Stimulated activated CD4-positive, alpha-beta T cell treated with anti-CD3 and anti-CD28 coated beads, Interleukin-1b, Interleukin-23, amount 100 ng/mL, for 4 hours (primary cell): ENCODE measurements at regions not wholly inside any gene's neighbourhood (a gene's known extent, or its start where the extent isn't known, plus 50 kb on each side); places are given as distances from the start of the nearest gene placed in this dataset.

ENCODE experiments used
- DNase-seq, 2 donors: peaks; one replicate each; pipeline ENCODE4 v3.0.0-alpha.2; 2020; ENCODE audit warnings: low read depth in 2 of 2

DNA sequence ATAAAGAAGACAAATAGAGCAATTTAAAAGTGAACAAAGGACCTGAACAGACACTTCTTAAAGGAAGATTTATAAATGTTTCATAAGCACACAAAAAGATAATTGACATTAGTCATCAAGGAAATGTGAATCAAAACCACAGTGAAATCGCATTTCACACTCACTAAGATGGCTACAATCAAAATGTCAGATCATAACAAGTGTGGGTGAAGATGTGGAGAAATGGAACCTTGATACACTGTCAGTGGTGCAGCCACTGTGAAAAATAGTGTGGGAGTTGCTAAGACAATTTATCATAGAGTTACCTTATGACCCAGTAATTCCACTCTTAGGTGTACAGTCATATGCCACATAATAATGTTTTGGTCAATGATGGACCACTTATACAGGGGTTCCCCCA, 54.5 kb upstream of the HTR4 start:
- no peak for DNase-seq

DNA sequence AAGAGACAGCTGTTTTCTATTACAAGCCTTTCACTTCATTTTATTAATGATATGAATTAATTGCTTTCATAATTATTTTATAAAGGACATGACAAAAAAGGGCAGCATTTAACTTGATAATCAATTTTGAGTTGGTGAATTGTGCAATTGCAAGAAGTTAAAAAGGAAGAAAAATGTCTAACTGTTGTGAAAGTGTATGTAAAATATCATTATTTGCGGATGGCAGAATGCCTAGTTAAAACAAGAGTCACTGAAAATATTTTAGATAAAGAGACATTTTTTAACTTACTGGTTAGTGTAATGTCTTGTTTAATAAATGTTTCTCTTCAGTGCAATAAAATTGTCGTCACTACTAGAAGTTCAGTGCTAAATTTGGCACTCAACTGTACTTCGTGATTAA, 57.6 kb upstream of the HTR4 start:
- DNase-seq: no peak

DNA sequence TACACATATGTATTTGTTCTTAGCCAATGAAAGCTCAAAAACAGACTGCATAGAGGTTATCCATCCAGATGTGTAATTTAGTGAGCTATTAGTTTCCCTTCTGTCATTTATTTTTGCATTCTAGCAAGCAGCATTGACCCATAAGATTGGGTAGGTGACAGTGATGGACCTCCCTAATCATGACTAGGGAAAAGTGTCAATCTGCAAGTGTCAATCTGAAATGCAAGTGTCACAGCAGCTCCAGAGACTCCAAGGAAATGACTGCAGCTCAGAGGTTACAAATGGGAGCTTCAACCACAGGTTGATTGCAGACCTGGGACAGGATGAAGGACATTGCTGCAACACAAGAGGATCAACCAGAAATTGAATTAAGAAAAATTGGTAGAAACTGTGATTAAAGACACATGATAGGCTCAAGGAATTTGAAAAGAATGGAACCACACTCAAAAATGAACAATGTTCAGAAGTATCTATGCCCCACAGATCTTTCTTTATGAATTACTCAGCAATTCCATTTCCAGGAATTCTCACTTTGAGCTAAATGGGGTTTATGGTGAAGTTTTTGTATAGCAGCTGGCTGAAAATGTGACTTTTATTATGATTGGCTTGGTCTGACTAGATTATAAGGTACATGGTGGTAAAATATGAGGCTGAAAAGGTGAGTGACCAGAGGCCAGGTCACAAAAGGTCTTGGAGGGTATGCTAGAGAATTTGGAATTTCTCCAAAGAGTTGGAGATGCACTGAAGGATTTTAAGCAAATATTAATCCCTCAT, 59.6 kb upstream of the HTR4 start:
- no peak for DNase-seq

DNA sequence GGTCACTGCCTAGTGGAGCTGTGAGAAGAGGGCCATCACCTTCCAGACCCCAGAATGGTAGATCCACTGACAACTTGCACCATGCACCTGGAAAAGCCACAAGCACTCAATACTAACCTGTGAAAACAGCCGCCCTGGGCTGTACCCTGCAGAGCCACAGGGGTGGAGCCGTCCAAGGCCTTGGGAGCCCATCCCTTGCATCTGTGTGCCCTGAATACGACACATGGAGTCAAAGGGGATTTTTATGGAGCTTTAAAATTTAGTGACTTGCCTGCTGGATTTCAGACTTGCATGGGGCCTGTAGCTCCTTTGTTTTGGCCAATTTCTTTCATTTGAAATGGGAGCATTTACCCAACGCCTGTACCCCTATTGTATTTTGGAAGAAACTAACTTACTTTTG, 62.4 kb upstream of the HTR4 start:
- no peak for DNase-seq

DNA sequence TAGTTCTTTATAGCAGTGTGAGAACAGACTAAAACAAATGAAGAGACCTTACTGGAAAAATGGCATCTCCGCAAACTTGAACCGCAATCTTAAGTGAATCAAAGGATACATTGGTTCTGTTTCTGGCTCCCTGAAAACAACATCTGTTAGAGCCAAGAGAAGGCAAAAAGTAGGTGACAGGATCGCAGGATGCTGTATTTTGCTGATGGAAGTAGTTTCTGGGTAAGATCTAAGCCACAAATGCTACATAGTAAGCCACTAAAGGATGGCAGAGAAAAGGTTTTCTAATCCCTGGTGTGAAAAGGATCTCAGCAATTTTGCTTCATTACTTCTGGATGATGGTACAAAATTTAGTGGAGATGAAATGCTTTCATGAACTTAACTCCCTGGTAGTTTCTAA, 63.3 kb upstream of the HTR4 start:
- DNase-seq: no peak

DNA sequence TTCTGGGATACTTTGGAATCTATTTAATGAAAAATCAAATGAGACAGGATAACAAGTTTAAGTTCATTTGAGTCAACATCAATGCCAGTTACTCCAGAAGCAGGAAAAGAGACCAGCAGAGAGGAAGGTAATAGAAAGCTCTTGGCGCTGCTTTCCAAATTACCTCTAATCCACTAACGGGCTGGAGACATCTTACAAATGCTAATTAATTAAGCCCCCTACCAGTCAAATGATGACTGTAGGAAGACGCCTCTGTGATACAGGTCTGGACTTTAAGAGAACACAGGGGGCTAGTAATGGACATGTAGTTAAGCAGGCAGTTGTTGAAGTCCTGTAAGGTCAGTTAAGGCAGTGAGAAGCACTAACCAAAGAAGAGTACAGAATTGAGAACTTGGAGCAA, 65.3 kb upstream of the HTR4 start:
- no peak for DNase-seq

DNA sequence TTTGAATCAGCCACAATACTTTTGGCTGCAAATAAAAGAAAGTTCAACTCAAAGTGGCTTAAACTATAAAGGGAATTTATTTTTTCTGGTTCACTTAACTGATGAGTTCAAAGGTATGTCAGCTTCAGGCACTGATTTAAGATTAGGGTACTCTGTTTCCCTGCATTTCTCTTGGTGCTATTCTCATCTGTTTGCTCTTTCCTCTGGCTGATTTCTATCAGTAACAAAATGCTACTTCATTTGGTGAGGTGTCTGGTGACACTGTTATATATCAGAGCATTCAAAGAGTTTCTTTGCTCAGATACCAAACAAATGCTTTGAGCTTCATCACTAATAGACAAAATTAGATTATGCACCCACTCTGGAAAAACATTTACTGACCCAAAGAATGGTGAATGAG, 65.9 kb upstream of the HTR4 start:
- no peak for DNase-seq

DNA sequence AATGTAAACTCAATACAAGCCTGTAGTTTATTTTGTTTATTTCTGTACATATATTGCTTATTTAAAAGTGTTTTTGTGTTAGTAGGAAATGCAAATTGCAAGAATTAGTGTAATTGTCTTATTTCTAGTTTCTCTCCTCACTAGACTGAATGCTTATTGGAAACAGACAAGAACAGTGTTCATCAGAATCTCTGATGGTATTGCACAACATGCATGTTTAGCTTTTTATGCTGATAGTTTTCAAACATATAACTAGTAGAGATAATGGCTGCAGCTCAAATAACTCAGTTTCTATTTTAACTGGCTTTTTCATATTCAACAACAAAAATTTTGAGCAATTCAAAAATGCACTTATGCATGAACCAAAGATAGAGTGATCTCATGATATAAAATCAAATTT, 68.8 kb upstream of the HTR4 start:
- DNase-seq: no peak

DNA sequence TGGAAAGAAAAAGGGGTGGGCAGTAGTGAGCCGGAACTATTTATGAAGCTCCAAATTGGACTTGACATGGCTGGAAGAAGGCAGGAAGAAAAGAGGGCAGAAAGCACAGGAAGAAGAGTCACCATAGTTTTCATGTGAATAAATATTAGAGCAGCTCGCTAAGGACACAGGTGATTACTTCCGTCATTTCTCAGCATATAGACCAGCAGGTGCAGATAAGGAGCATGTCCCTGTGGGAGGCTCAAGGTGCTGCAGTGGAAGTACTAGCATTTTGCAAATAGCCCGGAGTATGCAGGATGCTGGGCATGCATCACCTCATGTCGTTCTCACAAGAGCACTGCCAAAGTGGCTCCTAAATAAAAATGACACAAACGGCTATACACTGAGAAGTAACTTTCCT, 71.3 kb upstream of the HTR4 start:
- no peak for DNase-seq

DNA sequence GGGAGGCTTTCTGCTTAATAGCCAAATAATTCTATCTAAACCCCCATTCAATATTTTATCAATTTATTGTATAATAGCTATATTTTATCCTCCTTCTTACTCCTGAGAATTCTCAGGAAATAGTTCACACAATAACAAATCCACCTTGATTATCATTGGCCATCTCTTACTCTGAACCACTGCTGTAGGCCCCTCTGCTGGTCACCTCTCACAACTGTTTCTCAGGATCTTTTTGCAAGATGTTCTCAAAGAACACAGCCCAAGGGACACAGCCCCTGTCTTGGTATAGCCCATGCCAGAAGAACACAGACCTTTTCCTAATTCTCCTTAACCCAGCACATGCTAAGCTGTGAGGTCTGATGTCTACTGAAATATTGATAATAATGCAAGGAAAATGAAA, 74.9 kb upstream of the HTR4 start:
- no peak for DNase-seq

DNA sequence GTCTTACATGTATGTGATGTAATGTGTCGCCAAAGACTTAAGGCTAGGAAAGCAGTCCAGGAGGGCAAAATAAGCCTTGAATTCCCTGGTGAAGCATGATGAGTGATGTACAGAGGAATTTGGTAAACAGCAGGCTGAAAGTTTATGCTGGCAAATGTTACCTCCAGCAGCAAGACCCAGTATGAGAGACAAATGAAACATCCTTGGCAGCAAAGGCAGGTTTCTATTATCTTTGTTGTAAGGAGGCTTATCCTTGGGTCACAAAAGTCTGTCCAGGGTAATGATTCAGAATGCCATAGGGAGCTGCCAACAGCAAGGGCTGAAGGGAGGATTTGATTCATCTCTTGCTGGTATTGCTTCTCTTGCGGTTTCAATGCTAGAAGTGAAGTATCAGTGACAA, 75.9 kb upstream of the HTR4 start:
- DNase-seq: no peak

DNA sequence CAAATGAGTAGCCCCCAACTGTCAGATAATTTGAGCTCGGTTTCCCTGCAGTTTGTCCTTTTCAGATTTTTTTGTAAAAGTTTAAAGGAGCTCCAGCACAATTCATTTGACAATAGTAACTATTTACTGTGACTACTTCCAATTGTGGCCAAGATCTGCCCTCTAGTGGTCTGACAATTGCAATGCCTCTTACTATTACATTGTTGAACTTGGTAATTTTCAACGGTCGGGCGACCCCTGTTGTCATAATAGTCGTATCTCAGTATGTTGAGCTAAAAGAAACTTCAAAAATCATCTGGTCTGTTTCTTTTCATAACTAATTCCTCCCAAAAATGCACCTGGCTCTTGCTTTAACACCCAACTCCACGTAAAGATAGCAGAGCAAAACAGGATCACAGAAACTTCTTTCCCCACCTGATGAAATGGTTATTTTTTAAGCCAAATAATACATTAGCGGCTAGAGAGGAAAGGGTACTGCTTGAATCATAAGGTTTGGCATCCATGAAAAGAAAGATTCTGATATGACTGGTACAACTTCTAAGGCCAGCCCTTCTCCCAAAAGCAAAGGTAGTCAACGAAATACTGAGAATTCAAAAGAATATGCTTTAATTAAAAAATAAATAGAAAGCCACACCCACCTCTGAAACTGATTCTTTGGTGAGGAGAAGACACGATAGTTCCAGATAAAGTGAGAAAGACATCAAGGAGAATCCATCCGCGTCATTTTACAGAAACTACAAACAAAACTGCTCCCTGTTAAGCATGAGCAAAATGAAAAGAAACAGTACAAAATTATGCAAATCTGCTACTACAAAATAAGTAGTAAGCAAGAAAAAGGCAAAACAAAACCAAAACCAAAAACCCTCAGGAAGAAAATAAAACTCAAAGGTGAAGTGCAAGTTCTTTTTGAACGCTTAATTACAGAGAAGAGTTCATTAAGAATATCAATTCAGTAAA, 76.9 kb upstream of the HTR4 start:
- peak; percentile 26 to 58 for DNase-seq

DNA sequence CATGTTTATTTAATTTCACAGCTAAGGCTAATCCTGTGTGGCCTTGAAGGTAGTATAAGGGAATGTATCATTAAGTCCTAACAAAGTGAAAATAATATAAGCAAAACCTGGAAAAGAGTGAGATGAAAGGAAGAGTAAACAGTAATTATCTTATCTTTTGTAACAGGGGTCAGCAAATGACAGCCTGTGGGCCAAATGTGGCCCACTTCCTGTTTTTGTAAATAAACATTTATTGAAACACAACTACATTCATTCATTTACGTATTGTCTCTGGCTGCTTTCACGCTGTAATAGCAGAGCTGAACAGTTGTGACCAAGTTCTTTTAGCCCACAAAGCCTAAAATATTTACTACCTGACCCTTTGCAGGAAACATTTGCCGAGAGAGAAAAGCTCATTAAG, 78.4 kb upstream of the HTR4 start:
- no peak for DNase-seq

DNA sequence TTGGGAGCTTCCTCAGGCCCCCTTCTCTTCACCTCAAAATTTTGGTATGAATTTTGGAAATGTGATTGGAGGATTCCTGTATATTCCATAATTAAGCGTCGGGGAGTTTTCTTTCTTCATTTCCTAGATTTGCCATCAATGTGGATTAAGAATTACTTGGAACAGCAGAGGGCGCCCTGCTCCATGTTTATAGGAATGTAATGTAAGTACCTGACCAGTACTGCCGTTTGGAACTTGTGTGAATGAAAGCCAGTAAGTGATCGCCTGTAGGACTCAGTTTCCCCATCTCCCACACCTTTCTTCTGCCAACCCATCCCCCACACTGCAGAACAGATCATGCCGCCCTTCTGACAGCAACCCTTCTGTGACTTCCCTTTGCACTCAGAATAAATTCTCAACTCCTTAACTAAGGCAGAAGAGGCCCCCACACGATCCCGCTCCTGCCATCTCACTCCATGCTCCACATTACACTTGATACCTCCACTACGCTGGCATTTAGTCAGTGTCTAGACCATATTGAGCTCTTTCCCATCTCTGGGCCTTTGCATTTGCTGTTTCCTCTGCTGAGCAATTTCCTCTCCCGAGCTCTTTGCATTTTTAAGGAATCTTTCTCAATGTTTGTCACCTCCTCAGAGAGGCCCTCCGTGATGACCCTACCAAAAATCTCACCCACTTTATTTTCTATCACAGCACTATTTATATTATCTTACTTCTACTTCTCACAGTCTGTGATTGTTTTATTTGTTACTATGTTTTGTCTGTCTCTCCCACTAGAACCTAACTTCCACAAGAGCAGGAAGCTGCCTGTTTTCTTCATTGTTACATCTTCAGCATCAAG, 79.5 kb upstream of the HTR4 start:
- peak; percentile 47 to 58 for DNase-seq

DNA sequence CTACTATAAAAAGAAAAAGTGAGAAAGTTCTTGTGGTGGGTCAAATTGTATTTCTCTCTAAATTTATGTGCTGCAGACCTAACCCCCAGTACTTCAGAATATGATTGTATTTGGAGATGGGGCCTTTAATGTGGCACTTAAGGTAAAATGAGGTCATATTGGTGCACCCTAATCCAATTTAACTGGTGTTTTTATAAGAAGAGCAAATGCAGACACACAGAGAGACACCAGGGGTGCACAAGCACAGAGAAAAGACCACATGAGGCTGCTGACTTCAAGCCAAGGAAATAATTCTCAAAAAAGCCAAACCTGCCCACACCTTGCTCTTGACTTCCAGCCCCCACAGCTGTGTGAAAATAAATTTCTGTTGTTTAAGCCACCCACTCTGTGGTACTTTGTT, 80.2 kb upstream of the HTR4 start:
- no peak for DNase-seq

DNA sequence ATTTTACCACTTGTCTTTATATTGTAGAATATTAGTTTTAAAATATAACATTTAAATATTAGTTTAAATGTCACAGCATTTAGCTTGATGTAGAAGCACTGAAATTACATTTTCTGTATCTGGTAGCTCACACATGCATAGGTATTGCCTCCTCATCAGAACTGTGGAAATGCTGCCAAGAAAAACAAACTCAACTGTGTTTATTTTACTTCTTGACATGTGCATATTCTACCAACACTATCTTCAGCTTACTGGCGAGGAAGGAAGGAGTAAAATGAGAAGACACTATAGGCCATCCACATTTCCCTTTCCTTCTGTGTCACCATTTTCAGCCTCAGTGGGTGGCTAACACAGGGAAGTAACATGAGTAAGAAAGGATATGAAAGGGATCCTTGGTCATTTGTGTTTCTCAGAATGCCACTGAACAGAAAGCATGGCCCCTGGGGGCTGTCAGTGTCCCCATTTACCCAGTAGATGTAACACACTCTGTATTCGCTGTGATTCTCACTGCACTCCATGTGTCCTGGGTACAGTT, 81.0 kb upstream of the HTR4 start:
- DNase-seq: no peak

DNA sequence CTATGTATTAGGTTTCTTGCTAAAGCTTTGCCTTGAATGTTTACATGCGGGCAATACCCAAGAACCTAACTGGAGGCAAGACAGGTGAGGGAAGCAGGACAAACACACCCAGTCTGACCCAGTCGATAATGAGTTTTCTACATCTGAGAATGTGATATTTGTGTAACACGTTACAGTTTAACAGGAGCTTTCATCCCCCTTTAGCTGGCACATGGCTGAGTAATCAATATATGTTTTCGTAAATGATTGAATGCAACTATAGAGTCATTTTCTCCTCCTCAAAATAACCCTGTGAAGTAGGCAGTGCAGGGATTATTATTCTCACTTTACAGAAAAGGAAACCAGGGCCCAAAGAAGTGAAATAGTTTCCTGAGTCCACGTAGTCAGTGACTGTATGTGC, 84.7 kb upstream of the HTR4 start:
- no peak for DNase-seq

DNA sequence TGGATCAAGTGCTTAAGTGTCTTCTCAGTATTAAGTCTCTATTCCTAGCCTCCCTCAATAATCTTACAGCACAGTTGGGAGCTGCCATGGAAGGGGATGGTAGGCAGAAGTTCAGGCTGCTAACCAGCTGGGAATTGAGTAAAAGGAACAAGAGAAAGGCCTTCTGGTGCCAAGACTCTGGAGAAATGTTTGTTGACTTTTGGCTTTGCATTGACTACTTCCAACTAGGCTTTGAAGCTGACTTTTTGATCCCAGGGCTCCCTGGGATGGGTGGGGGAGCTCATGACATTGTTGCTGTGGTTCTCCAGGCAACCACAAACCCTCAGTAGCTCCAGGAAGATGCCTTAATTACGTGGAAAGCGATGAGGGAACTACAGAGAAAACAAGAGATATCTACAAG, 85.2 kb upstream of the HTR4 start:
- no peak for DNase-seq

DNA sequence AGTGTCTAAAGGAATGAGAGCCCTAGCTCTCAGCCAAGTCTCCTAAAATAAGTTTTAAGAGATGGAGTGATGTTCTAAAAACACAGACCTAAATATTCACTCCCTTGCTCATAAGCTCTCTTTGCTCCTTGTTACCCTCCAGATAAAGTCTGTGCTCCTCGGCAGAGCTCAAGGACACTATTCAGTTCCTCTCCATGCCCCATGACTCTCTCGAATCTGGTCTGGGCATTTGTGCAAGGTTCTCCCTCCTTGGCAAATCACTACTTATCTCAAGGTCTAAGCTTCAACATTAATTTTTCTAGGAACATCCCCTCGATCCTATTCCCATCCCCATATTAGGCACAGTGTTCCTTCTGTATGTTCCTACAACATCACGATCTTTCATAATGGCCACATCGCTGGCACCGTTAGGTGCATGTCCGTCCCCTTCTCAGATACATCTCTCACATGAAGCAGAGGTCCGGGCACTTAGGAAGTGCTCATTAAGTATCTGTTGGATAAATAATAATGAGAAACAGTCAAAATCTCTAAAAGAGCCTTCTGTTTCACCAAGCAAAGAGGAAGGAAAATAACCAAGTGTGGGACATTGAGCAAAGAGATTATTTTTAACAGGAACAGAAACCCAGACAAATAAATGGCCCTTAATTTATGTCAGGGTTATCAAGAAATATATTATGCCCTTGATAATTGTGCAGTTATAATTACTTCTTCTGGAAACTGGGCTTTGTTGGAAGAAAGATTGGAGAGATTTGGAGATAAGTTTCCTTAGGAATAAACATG, 85.9 kb upstream of the HTR4 start:
- DNase-seq: no peak

DNA sequence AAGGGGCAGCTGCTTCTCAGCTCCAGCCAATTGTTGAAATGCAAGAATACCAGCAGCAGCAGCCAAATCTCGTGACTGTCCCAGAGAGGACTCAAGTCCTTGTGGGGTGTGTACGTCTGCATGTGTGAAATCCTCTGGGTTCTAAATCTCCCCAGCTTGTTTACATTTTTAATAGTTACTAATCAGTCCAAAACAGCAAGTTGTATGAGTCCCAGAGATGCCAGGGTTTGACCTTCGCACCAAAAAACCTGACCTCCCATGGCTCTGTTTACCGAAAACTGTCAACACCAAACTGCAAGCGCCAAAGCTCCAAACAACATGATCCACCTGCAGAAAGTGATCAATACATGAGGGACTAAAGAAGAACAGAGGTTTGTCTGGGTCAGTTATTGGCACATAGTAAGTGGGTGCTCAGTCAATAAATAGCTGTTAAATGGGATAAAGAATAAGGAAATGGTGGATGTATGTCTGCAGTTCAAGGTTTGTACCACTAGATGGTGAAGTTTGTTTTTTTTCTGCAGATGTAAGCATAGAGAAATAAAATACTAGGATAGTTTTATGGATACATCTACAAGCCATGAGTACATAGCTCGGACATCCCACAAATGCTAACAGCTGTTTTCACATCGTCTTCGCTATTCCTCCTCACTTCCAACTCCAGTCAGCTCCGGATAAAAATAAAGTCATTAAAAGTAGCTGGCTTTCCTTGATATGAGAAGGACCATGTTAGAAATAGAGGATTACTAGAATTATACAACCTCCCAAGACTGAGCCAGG, 85.3 kb upstream of the ADRB2 start:
- DNase-seq: no peak
